Loucy (cell line): ENCODE measurements at regions not wholly inside any gene's neighbourhood (a gene's known extent, or its start where the extent isn't known, plus 50 kb on each side); places are given as distances from the start of the nearest gene placed in this dataset.

Source experiments
- H2AFZ ChIP-seq: fragments of 200-600 bp; sonication (generic); 2 replicates; pipeline ENCODE4 v1.6.0; 2016; ENCODE audit warnings: antibody characterized with exemption, mild to moderate bottlenecking, low read length, moderate library complexity
- H3F3A ChIP-seq: fragments of 200-600 bp; 2 replicates; pipeline ENCODE4 v1.6.0; 2016; ENCODE audit warnings: antibody characterized with exemption, low read depth, mild to moderate bottlenecking
- H3K27me3 ChIP-seq: fragments of 200-600 bp; sonication (generic); 2 replicates; pipeline ENCODE4 v1.6.1; 2014; ENCODE audit warnings: low read length, mild to moderate bottlenecking; ENCODE audit not compliant: insufficient read depth, poor library complexity, severe bottlenecking
- H3K36me3 ChIP-seq: fragments of 200-600 bp; sonication (generic); 2 replicates; pipeline ENCODE4 v1.6.1; 2016; ENCODE audit warnings: low read length; ENCODE audit not compliant: insufficient read depth
- H3K4me1 ChIP-seq: fragments of 200-600 bp; sonication (generic); 2 replicates; pipeline ENCODE4 v1.5.1; 2014; ENCODE audit warnings: low read length, mild to moderate bottlenecking; ENCODE audit not compliant: insufficient read depth, poor library complexity, severe bottlenecking
- H3K4me2 ChIP-seq: fragments of 200-600 bp; sonication (generic); 2 replicates; pipeline ENCODE4 v1.6.0; 2014; ENCODE audit warnings: antibody characterized with exemption, low read length, low read depth, mild to moderate bottlenecking; ENCODE audit not compliant: poor library complexity, severe bottlenecking
- H3K4me3 ChIP-seq: fragments of 200-600 bp; sonication (generic); 2 replicates; pipeline ENCODE4 v1.5.1; 2014; ENCODE audit warnings: low read length, mild to moderate bottlenecking, mixed read lengths; ENCODE audit not compliant: poor library complexity, severe bottlenecking
- H3K79me2 ChIP-seq: fragments of 200-600 bp; sonication (generic); 2 replicates; pipeline ENCODE4 v1.6.1; 2014; ENCODE audit warnings: low read length; ENCODE audit not compliant: insufficient read depth
- H3K9ac ChIP-seq: fragments of 200-600 bp; sonication (generic); 2 replicates; pipeline ENCODE4 v1.6.0; 2014; ENCODE audit warnings: mild to moderate bottlenecking, low read depth, low read length, moderate library complexity; ENCODE audit not compliant: poor library complexity, severe bottlenecking
- H3K9me2 ChIP-seq: fragments of 200-600 bp; sonication (generic); replicated peaks from 2 replicates; pipeline ENCODE4 v1.6.1; 2016; ENCODE audit warnings: low read depth, low read length, mixed read lengths
- H3K9me3 ChIP-seq: fragments of 200-600 bp; sonication (generic); 2 replicates; pipeline ENCODE4 v1.6.1; 2014; ENCODE audit warnings: mild to moderate bottlenecking, antibody characterized with exemption, low read length, low read depth; ENCODE audit not compliant: insufficient read depth
- H4K20me1 ChIP-seq: fragments of 200-600 bp; sonication (generic); 2 replicates; pipeline ENCODE4 v1.6.0; 2014; ENCODE audit warnings: antibody characterized with exemption, low read length, mild to moderate bottlenecking; ENCODE audit not compliant: insufficient read depth, poor library complexity, severe bottlenecking
- EZH2phosphoT487 ChIP-seq: fragments of 200-600 bp; IDR thresholded peaks from 2 replicates; pipeline ENCODE4 v1.6.1; 2018; ENCODE audit warnings: antibody characterized with exemption, mild to moderate bottlenecking, moderate library complexity, borderline replicate concordance
- TF ChIP-seq, protein P1 (sequence below): fragments of 200-600 bp; sonication (generic); conservative IDR thresholded peaks from 2 replicates; pipeline ENCODE4 v1.5.1; 2014; ENCODE audit warnings: mild to moderate bottlenecking, antibody characterized with exemption, low read length

GRCh38 chr17:49910094-49910857, 58.7 kb upstream of the DLX4 start:
- Histone ChIP-seq H3K4me1 (no peaks in the 10 kb centered on the region), H3K27me3 (no peaks in the 10 kb centered on the region), H2AFZ (no peak overlapping the region)

GRCh38 chr17:49910858-49911204, 58.2 kb upstream of the DLX4 start:
- Histone ChIP-seq H3K79me2 (no peaks in the 10 kb centered on the region), H3F3A (no peaks in the 10 kb centered on the region), H3K9me3 (no peaks in the 10 kb centered on the region), H3K4me1 (no peaks in the 10 kb centered on the region), H3K4me2 (no peak overlapping the region), H4K20me1 (no peaks in the 10 kb centered on the region), H3K9ac (no peak overlapping the region), H2AFZ (no peak overlapping the region), H3K4me3 (no peak overlapping the region), H3K36me3 (no peaks in the 10 kb centered on the region), H3K27me3 (no peaks in the 10 kb centered on the region), H3K9me2 (no peaks in the 10 kb centered on the region)
- TF ChIP-seq EZH2phosphoT487: no peak
- TF ChIP-seq, protein P1, sequence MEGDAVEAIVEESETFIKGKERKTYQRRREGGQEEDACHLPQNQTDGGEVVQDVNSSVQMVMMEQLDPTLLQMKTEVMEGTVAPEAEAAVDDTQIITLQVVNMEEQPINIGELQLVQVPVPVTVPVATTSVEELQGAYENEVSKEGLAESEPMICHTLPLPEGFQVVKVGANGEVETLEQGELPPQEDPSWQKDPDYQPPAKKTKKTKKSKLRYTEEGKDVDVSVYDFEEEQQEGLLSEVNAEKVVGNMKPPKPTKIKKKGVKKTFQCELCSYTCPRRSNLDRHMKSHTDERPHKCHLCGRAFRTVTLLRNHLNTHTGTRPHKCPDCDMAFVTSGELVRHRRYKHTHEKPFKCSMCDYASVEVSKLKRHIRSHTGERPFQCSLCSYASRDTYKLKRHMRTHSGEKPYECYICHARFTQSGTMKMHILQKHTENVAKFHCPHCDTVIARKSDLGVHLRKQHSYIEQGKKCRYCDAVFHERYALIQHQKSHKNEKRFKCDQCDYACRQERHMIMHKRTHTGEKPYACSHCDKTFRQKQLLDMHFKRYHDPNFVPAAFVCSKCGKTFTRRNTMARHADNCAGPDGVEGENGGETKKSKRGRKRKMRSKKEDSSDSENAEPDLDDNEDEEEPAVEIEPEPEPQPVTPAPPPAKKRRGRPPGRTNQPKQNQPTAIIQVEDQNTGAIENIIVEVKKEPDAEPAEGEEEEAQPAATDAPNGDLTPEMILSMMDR: no peak

More at GRCh38 chr17:49910094-49910857, 58.7 kb upstream of the DLX4 start:
- no peaks in the 10 kb centered on the region for H3K9me3 ChIP-seq
- no peaks in the 10 kb centered on the region for H4K20me1 ChIP-seq
- H3K36me3 ChIP-seq: no peaks in the 10 kb centered on the region
- no peak overlapping the region for H3K4me2 ChIP-seq
- H3K4me3 ChIP-seq: no peak overlapping the region
- no peaks in the 10 kb centered on the region for H3K79me2 ChIP-seq
- H3F3A ChIP-seq: no peaks in the 10 kb centered on the region
- H3K9ac ChIP-seq: no peak overlapping the region
- no peaks in the 10 kb centered on the region for H3K9me2 ChIP-seq
- TF ChIP-seq, protein P1: no peak
- no peak for TF ChIP-seq EZH2phosphoT487

DNA sequence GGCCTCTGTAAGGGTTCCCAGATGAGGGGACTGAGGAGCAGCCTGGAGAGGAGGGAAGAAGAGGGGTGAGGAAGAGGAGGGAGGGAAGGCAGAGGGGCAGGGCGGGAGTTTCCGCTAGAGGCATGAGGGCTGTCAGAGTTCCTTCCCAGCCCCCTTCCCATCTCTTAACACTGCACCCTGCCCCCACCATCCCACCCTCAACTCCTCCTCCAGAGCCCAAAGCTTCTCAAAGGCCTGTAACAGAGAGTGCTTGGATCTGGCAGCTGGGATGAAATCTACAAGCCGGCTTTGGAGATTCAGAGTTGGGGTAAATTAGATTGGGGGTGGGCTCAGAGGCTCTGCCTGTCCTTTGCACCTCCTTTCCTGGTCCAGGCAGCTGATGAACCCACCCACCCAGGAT, 57.3 kb upstream of the DLX4 start:
- Histone ChIP-seq H3K4me2 (no peak overlapping the region), H3K36me3 (no peaks in the 10 kb centered on the region), H3K9ac (no peak overlapping the region), H3F3A (no peaks in the 10 kb centered on the region), H3K9me3 (no peaks in the 10 kb centered on the region), H3K4me3 (no peak overlapping the region), H3K79me2 (no peaks in the 10 kb centered on the region), H3K4me1 (no peaks in the 10 kb centered on the region), H4K20me1 (no peaks in the 10 kb centered on the region), H2AFZ (no peak overlapping the region), H3K9me2 (no peaks in the 10 kb centered on the region), H3K27me3 (no peaks in the 10 kb centered on the region)
- TF ChIP-seq EZH2phosphoT487: no peak
- TF ChIP-seq, protein P1: no peak
